HUES6 (cell line): ENCODE measurements at regions not wholly inside any gene's neighbourhood (a gene's known extent, or its start where the extent isn't known, plus 50 kb on each side); places are given as distances from the start of the nearest gene placed in this dataset.
A peak's percentile ranks its signal among the peaks of the same experiment; 100 is the strongest.
"Not testable (repeated sequence)": the region's sequence is repeated elsewhere in the genome, so short reads cannot be mapped to it uniquely, and the experiment has no call there.

ENCODE experiments used
- H3K27ac ChIP-seq: 2 replicates; pipeline ENCODE4 v1.7.0; 2013; ENCODE audit warnings: low read depth, mild to moderate bottlenecking, low read length, inconsistent platforms
- H3K27me3 ChIP-seq: 2 replicates; pipeline ENCODE4 v1.6.1; 2013; ENCODE audit warnings: low read length; ENCODE audit not compliant: control insufficient read depth, insufficient read depth
- H3K36me3 ChIP-seq: 2 replicates; pipeline ENCODE4 v1.6.1; 2013; ENCODE audit warnings: low read length; ENCODE audit not compliant: control insufficient read depth, insufficient read depth
- H3K4me1 ChIP-seq: 2 replicates; pipeline ENCODE4 v1.6.1; 2013; ENCODE audit warnings: low read length; ENCODE audit not compliant: control insufficient read depth, insufficient read depth
- H3K4me3 ChIP-seq: 2 replicates; pipeline ENCODE4 v1.5.1; 2013; ENCODE audit warnings: low read depth, low read length
- H3K9ac ChIP-seq: one replicate; pipeline ENCODE4 v1.6.1; 2013; ENCODE audit warnings: mild to moderate bottlenecking, low read length
- H3K9me3 ChIP-seq: 2 replicates; pipeline ENCODE4 v1.6.1; 2013; ENCODE audit warnings: low read depth, low read length; ENCODE audit not compliant: control insufficient read depth, insufficient read depth

- Histone ChIP-seq H3K4me1 (peaks cover 10% of the 10 kb centered on the region), H3K27me3 (peaks cover 36% of the 10 kb centered on the region), H3K9me3 (peaks cover 42% of the 10 kb centered on the region)
- H3K27ac ChIP-seq, H3K4me3 ChIP-seq, H3K9ac ChIP-seq, H3K36me3 ChIP-seq: not testable (repeated sequence)
Observed at GRCh38 chr1:67513392-67514294, 83.4 kb upstream of the SERBP1 start.

- Histone ChIP-seq H3K9ac (no peak overlapping the region), H3K36me3 (no peaks in the 10 kb centered on the region), H3K27me3 (peaks cover 43% of the 10 kb centered on the region), H3K9me3 (peaks cover 39% of the 10 kb centered on the region), H3K27ac (no peak overlapping the region), H3K4me1 (peaks cover 10% of the 10 kb centered on the region), H3K4me3 (no peak overlapping the region)
Observed at GRCh38 chr1:67514300-67514699, 84.1 kb upstream of the SERBP1 start.

GRCh38 chr1:67514786-67515185 is 84.6 kb upstream of the SERBP1 start:
- Histone ChIP-seq H3K36me3 (no peaks in the 10 kb centered on the region), H3K4me1 (peaks cover 10% of the 10 kb centered on the region), H3K9ac (no peak overlapping the region), H3K9me3 (peaks cover 37% of the 10 kb centered on the region), H3K27me3 (peaks cover 47% of the 10 kb centered on the region), H3K4me3 (no peak overlapping the region), H3K27ac (no peak overlapping the region)

GRCh38 chr1:67515324-67516080 is 85.3 kb upstream of the SERBP1 start:
- Histone ChIP-seq H3K4me3 (peak overlapping the region; percentile 4; the same call in 1 of the 2 replicates), H3K9me3 (peaks cover 35% of the 10 kb centered on the region), H3K36me3 (no peaks in the 10 kb centered on the region), H3K27ac (no peak overlapping the region; the same call in 1 of the 2 replicates), H3K9ac (peak overlapping the region; percentile 48), H3K4me1 (peaks cover 10% of the 10 kb centered on the region), H3K27me3 (peaks cover 47% of the 10 kb centered on the region)

- no peaks in the 10 kb centered on the region for H3K36me3 ChIP-seq
- H3K4me3 ChIP-seq: no peak overlapping the region
- peaks cover 10% of the 10 kb centered on the region for H3K4me1 ChIP-seq
- H3K9ac ChIP-seq: no peak overlapping the region
- peaks cover 55% of the 10 kb centered on the region for H3K27me3 ChIP-seq
- peaks cover 32% of the 10 kb centered on the region for H3K9me3 ChIP-seq
- H3K27ac ChIP-seq: no peak overlapping the region
Observed at GRCh38 chr1:67517046-67517445, 86.8 kb upstream of the SERBP1 start.

GRCh38 chr1:67522001-67522441 is 91.8 kb upstream of the SERBP1 start:
- Histone ChIP-seq H3K27ac (no peak overlapping the region), H3K9me3 (peaks cover 10% of the 10 kb centered on the region), H3K4me1 (peaks cover 7% of the 10 kb centered on the region; the same call in 1 of the 2 replicates), H3K36me3 (no peaks in the 10 kb centered on the region), H3K4me3 (no peak overlapping the region), H3K27me3 (peaks cover 39% of the 10 kb centered on the region), H3K9ac (no peak overlapping the region)

- no peak overlapping the region for H3K9ac ChIP-seq
- H3K9me3 ChIP-seq: peaks cover 7% of the 10 kb centered on the region
- H3K27me3 ChIP-seq: peaks cover 31% of the 10 kb centered on the region
- peaks cover 7% of the 10 kb centered on the region; the same call in 1 of the 2 replicates for H3K4me1 ChIP-seq
- H3K4me3 ChIP-seq: no peak overlapping the region
- no peak overlapping the region for H3K27ac ChIP-seq
- no peaks in the 10 kb centered on the region for H3K36me3 ChIP-seq
Observed at GRCh38 chr1:67522793-67523192, 92.6 kb upstream of the SERBP1 start.

GRCh38 chr1:67524143-67525052 is 94.2 kb upstream of the SERBP1 start:
- H3K27me3 ChIP-seq: peaks cover 15% of the 10 kb centered on the region
- no peaks in the 10 kb centered on the region for H3K9me3 ChIP-seq
- no peak overlapping the region for H3K4me3 ChIP-seq
- H3K4me1 ChIP-seq: peaks cover 7% of the 10 kb centered on the region; the same call in 1 of the 2 replicates
- H3K27ac ChIP-seq: no peak overlapping the region
- H3K9ac ChIP-seq: no peak overlapping the region
- no peaks in the 10 kb centered on the region for H3K36me3 ChIP-seq

- Histone ChIP-seq H3K9me3 (no peaks in the 10 kb centered on the region), H3K27ac (no peak overlapping the region), H3K27me3 (peaks cover 12% of the 10 kb centered on the region; the same call in 1 of the 2 replicates), H3K36me3 (no peaks in the 10 kb centered on the region), H3K4me1 (peaks cover 7% of the 10 kb centered on the region; the same call in 1 of the 2 replicates), H3K4me3 (no peak overlapping the region), H3K9ac (no peak overlapping the region)
Observed at GRCh38 chr1:67525053-67525760, 95.0 kb upstream of the SERBP1 start.

GRCh38 chr1:67528141-67528540 is 97.9 kb upstream of the SERBP1 start:
- no peak overlapping the region for H3K4me3 ChIP-seq
- H3K4me1 ChIP-seq: peaks cover 7% of the 10 kb centered on the region; the same call in 1 of the 2 replicates
- H3K27ac ChIP-seq: no peak overlapping the region
- H3K27me3 ChIP-seq: no peaks in the 10 kb centered on the region
- H3K9me3 ChIP-seq: no peaks in the 10 kb centered on the region
- no peaks in the 10 kb centered on the region for H3K36me3 ChIP-seq
- H3K9ac ChIP-seq: no peak overlapping the region
